Kidney (tissue), 13 donors: ENCODE measurements at regions not wholly inside any gene's neighbourhood (a gene's known extent, or its start where the extent isn't known, plus 50 kb on each side); places are given as distances from the start of the nearest gene placed in this dataset.

Source experiments
- DNase-seq, 5 donors: peaks; one replicate each; pipeline ENCODE4 v3.0.0-alpha.2; 2013 to 2020
- FAIRE-seq: peaks from 2 replicates; lab custom pipeline; 2012; peaks lifted over from hg19 to GRCh38; lab: Jason Lieb, UNC
- H3K27ac ChIP-seq, 2 donors: one replicate each; pipeline ENCODE4 v1.7.0; 2013; ENCODE audit warnings: low read depth in 2 of 2, low read length in 2 of 2, inconsistent platforms in 1 of 2
- H3K27me3 ChIP-seq: one replicate; pipeline ENCODE4 v1.7.1; 2013; ENCODE audit warnings: low read length, inconsistent platforms; ENCODE audit not compliant: control insufficient read depth, insufficient read depth
- H3K36me3 ChIP-seq, 3 donors: one replicate each; pipeline versions ENCODE4 v1.7.0 to v1.7.1; 2013; ENCODE audit warnings: low read length in 3 of 3, control low read depth in 1 of 3, inconsistent platforms in 1 of 3; ENCODE audit not compliant: insufficient read depth in 3 of 3, control insufficient read depth in 2 of 3
- H3K4me1 ChIP-seq, 3 donors: one replicate each; pipeline versions ENCODE4 v1.7.0 to v1.7.1; 2013; ENCODE audit warnings: low read length in 3 of 3, inconsistent platforms in 1 of 3, low read depth in 1 of 3; ENCODE audit not compliant: control insufficient read depth in 2 of 3, insufficient read depth in 2 of 3
- H3K4me3 ChIP-seq, 3 donors: one replicate each; pipeline versions ENCODE4 v1.7.0 to v1.8.1; 2013; ENCODE audit warnings: low read length in 3 of 3, control low read depth in 1 of 3, inconsistent platforms in 1 of 3
- H3K9ac ChIP-seq, 3 donors: one replicate each; pipeline versions ENCODE4 v1.7.0 to v1.7.1; 2013; ENCODE audit warnings: low read length in 3 of 3, control low read depth in 1 of 3, inconsistent platforms in 1 of 3
- H3K9me3 ChIP-seq, 3 donors: one replicate each; pipeline versions ENCODE4 v1.7.0 to v1.7.1; 2013; ENCODE audit warnings: low read length in 3 of 3, control low read depth in 1 of 3, inconsistent platforms in 1 of 3; ENCODE audit not compliant: control insufficient read depth in 2 of 3, insufficient read depth in 1 of 3
- intact Hi-C: fragments of 100-400 bp; cut with DNase I; formaldehyde crosslinking; loops from one replicate; pipeline ENCODE4 v1.11.1; 2022
- TF ChIP-seq, protein P1 (sequence below): IDR thresholded peaks from 3 replicates; pipeline ENCODE4 v1.5.1; 2012; ENCODE audit warnings: mild to moderate bottlenecking, moderate library complexity, borderline replicate concordance; ENCODE audit not compliant: insufficient read depth; ENCODE audit errors: extremely low read depth
- donor health status: control.
- donor health status: control.
- donor health status: control.
- donor health status: control.
- donor health status: control.
- donor health status: DM: yes; HTN: yes; CAD: no.
- donor health status: Normal renal cell carcinoma (clear cell type).

GRCh38 chr5:168216989-168217388 lies 74.5 kb upstream of the WWC1 start:
- Histone ChIP-seq H3K36me3 (no peaks in the 10 kb centered on the region), H3K27me3 (no peaks in the 10 kb centered on the region), H3K27ac (no peak overlapping the region), H3K9me3 (no peaks in the 10 kb centered on the region), H3K9ac (no peak overlapping the region), H3K4me1 (peaks cover 0 to 3% (median 0%) of the 10 kb centered on the region in 3 donors), H3K4me3 (no peak overlapping the region)
- TF ChIP-seq, protein P1, sequence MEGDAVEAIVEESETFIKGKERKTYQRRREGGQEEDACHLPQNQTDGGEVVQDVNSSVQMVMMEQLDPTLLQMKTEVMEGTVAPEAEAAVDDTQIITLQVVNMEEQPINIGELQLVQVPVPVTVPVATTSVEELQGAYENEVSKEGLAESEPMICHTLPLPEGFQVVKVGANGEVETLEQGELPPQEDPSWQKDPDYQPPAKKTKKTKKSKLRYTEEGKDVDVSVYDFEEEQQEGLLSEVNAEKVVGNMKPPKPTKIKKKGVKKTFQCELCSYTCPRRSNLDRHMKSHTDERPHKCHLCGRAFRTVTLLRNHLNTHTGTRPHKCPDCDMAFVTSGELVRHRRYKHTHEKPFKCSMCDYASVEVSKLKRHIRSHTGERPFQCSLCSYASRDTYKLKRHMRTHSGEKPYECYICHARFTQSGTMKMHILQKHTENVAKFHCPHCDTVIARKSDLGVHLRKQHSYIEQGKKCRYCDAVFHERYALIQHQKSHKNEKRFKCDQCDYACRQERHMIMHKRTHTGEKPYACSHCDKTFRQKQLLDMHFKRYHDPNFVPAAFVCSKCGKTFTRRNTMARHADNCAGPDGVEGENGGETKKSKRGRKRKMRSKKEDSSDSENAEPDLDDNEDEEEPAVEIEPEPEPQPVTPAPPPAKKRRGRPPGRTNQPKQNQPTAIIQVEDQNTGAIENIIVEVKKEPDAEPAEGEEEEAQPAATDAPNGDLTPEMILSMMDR = no peak
- no peak for FAIRE-seq
- intact Hi-C loops = loop anchor here (10.0 kb wide), 1 partner anchor 492 kb away; no protein-coding TSS in a partner anchor
- no peak for DNase-seq

GRCh38 chr5:168217497-168217896 lies 73.9 kb upstream of the WWC1 start:
- no peaks in the 10 kb centered on the region for H3K36me3 ChIP-seq
- DNase-seq (no peak), FAIRE-seq (no peak)
- H3K27ac ChIP-seq = no peak overlapping the region
- H3K4me3 ChIP-seq = no peak overlapping the region
- intact Hi-C loops = loop anchor here (10.0 kb wide), 1 partner anchor 493 kb away; no protein-coding TSS in a partner anchor
- H3K4me1 ChIP-seq = peaks cover 0 to 3% (median 0%) of the 10 kb centered on the region in 3 donors
- H3K9ac ChIP-seq = no peak overlapping the region
- no peaks in the 10 kb centered on the region for H3K9me3 ChIP-seq
- H3K27me3 ChIP-seq = no peaks in the 10 kb centered on the region
- TF ChIP-seq, protein P1 = no peak

- Histone ChIP-seq H3K4me3 (no peak overlapping the region), H3K9me3 (no peaks in the 10 kb centered on the region), H3K36me3 (no peaks in the 10 kb centered on the region), H3K4me1 (peaks cover 0 to 3% (median 0%) of the 10 kb centered on the region in 3 donors), H3K27me3 (no peaks in the 10 kb centered on the region), H3K9ac (no peak overlapping the region), H3K27ac (no peak overlapping the region)
- no peak for FAIRE-seq
- no peak for DNase-seq
- TF ChIP-seq, protein P1 = no peak
- intact Hi-C loops = loop anchor here (10.0 kb wide), 1 partner anchor 494 kb away; no protein-coding TSS in a partner anchor
Observed at GRCh38 chr5:168218746-168219145, 72.7 kb upstream of the WWC1 start.
